ENCODE measurements at regions not wholly inside any gene's neighbourhood (a gene's known extent, or its start where the extent isn't known, plus 50 kb on each side); places are given as distances from the start of the nearest gene placed in this dataset.

DNA sequence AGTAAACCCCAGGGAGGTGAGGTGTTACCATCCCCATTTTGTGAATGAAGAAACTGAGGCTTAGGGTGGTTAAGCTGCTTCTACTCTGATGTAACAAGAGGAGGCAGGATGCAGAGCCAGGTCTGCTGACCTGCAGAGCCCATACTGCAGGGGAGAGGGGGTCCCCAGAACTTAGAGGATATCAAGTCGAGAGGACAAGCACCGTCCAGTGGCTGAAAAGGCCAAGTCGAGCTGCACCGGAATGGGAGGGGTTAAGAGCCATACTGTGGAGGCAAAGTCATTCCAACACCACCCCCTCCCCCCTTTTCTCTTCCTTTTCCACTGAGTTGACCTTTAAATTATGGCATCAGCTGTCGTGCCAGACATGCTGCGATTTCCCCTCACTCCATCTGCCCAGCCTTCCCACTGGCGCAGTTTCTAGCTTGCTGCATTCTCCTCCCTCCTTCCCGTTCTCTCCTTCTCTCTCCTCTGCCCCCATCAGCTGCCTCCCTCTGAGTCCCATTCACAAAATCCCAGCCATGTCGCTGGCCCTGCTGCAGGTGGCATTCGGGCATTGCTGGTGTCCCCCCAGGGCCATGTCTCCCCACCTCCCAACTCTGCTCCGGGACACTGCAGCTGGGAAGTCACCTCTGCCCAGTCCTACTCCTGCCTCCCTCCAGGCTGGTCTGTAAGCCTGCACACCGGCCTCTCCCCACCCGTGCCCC, 346.9 kb downstream of the DYSF start:
- no CpG with 5 or more reads among the region's 13 CpGs for WGBS (ENCODE audit: insufficient coverage, insufficient read length)
- no peak for DNase-seq (ENCODE audit: low read depth, low spot score)
- H3K36me3 ChIP-seq (ENCODE audit: control insufficient read depth, insufficient read depth, low read length), result no peaks in the 10 kb centered on the region
- H3K27me3 ChIP-seq (ENCODE audit: control insufficient read depth, insufficient read depth, low read length), result no peaks in the 10 kb centered on the region
- H3K4me1 ChIP-seq (ENCODE audit: control insufficient read depth, insufficient read depth, low read length), result no peaks in the 10 kb centered on the region
- no peak overlapping the region for H3K4me3 ChIP-seq (ENCODE audit: low read length)
- no peak overlapping the region for H3K27ac ChIP-seq (ENCODE audit: low read length)
- H3K9me3 ChIP-seq (ENCODE audit: control insufficient read depth, insufficient read depth, low read length), result no peaks in the 10 kb centered on the region

- Histone ChIP-seq H3K9me3 (ENCODE audit: control insufficient read depth, insufficient read depth, low read length) (no peaks in the 10 kb centered on the region), H3K4me1 (ENCODE audit: control insufficient read depth, insufficient read depth, low read length) (no peaks in the 10 kb centered on the region), H3K4me3 (ENCODE audit: low read length) (no peak overlapping the region), H3K27ac (ENCODE audit: low read length) (no peak overlapping the region), H3K27me3 (ENCODE audit: control insufficient read depth, insufficient read depth, low read length) (no peaks in the 10 kb centered on the region), H3K36me3 (ENCODE audit: control insufficient read depth, insufficient read depth, low read length) (no peaks in the 10 kb centered on the region)
- WGBS (ENCODE audit: insufficient coverage, insufficient read length), result no CpG with 5 or more reads among the region's 3 CpGs
- no peak for DNase-seq (ENCODE audit: low read depth, low spot score)
These were observed 345.7 kb downstream of the DYSF start for GRCh38 chr2:71799013-71799575.

DNA sequence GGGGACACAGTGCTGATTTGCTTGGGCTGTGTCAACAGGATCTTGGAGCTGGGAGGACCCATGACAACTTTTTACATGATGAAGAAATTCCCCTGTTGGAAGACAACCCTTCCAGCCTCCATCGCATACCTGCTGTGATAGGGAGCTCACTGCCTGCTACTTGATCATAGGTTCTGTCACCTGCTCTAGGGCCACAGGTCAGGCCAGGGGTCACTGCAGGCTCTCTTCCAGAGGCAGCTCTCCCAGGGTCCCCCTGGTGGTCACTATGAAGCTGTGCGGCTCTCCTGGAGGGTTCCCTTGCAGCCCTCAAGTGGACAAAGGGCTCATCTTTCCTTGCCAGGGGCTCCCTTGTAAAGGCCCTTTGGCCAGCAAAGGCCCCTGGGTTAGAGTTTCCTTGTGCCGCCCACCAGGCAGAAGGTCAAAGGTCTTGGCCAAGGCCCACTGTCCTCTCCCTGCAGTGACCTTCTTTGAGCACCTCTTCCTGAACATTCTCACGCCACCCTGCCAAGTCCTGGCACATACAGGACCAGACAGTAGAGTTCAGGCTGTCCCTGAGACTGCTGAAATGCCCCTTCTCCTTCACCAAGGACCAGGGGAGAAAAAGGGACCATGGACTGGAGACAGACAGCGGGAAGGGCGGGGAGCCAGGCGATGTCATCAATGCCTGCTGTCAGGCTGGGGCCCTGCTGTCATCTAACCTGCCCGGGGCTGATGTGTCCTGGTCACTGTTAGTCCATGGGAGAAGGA, 345.1 kb downstream of the DYSF start:
- peak; percentile 67 for DNase-seq (ENCODE audit: low read depth, low spot score)
- Histone ChIP-seq H3K27ac (ENCODE audit: low read length) (no peak overlapping the region), H3K4me1 (ENCODE audit: control insufficient read depth, insufficient read depth, low read length) (no peaks in the 10 kb centered on the region), H3K27me3 (ENCODE audit: control insufficient read depth, insufficient read depth, low read length) (no peaks in the 10 kb centered on the region), H3K4me3 (ENCODE audit: low read length) (no peak overlapping the region), H3K36me3 (ENCODE audit: control insufficient read depth, insufficient read depth, low read length) (no peaks in the 10 kb centered on the region), H3K9me3 (ENCODE audit: control insufficient read depth, insufficient read depth, low read length) (no peaks in the 10 kb centered on the region)
- no CpG with 5 or more reads among the region's 8 CpGs for WGBS (ENCODE audit: insufficient coverage, insufficient read length)

GRCh38 chr2:71797035-71797810, 343.9 kb downstream of the DYSF start:
- H3K4me3 ChIP-seq (ENCODE audit: low read length), result no peak overlapping the region
- no CpG with 5 or more reads among the region's 7 CpGs for WGBS (ENCODE audit: insufficient coverage, insufficient read length)
- H3K27me3 ChIP-seq (ENCODE audit: control insufficient read depth, insufficient read depth, low read length), result no peaks in the 10 kb centered on the region
- H3K36me3 ChIP-seq (ENCODE audit: control insufficient read depth, insufficient read depth, low read length), result no peaks in the 10 kb centered on the region
- H3K27ac ChIP-seq (ENCODE audit: low read length), result no peak overlapping the region
- H3K4me1 ChIP-seq (ENCODE audit: control insufficient read depth, insufficient read depth, low read length), result no peaks in the 10 kb centered on the region
- DNase-seq (ENCODE audit: low read depth, low spot score), result no peak
- no peaks in the 10 kb centered on the region for H3K9me3 ChIP-seq (ENCODE audit: control insufficient read depth, insufficient read depth, low read length)

- no peaks in the 10 kb centered on the region for H3K36me3 ChIP-seq (ENCODE audit: control insufficient read depth, insufficient read depth, low read length)
- H3K9me3 ChIP-seq (ENCODE audit: control insufficient read depth, insufficient read depth, low read length), result no peaks in the 10 kb centered on the region
- H3K4me1 ChIP-seq (ENCODE audit: control insufficient read depth, insufficient read depth, low read length), result no peaks in the 10 kb centered on the region
- no peak overlapping the region for H3K27ac ChIP-seq (ENCODE audit: low read length)
- no peak overlapping the region for H3K4me3 ChIP-seq (ENCODE audit: low read length)
- no CpG with 5 or more reads among the region's 9 CpGs for WGBS (ENCODE audit: insufficient coverage, insufficient read length)
- no peak for DNase-seq (ENCODE audit: low read depth, low spot score)
- no peaks in the 10 kb centered on the region for H3K27me3 ChIP-seq (ENCODE audit: control insufficient read depth, insufficient read depth, low read length)
These were observed 342.8 kb downstream of the DYSF start for GRCh38 chr2:71796174-71796593.

DNA sequence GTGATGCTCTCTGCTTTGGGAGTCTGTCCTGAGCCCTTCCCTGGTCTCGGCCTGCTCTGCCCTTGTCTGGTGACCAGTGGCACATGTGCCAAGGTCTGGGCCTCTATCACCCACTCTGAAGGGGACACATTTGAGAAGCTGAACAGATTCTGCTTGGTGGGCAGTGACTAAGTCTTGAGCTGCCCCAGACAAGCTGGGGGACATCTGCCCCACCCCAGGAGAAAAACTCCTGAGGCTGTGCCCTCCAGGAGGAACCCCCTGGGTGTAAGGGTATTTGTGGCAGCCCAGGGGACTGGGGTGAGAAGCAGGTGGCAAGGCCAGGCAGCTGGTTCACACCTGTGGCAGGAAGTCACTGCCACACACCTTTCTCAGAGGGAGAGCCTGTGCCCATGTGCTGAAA, 342.1 kb downstream of the DYSF start:
- DNase-seq (ENCODE audit: low read depth, low spot score), result no peak
- no peak overlapping the region for H3K4me3 ChIP-seq (ENCODE audit: low read length)
- H3K36me3 ChIP-seq (ENCODE audit: control insufficient read depth, insufficient read depth, low read length), result no peaks in the 10 kb centered on the region
- no peak overlapping the region for H3K27ac ChIP-seq (ENCODE audit: low read length)
- no CpG with 5 or more reads among the region's 1 CpG for WGBS (ENCODE audit: insufficient coverage, insufficient read length)
- no peaks in the 10 kb centered on the region for H3K27me3 ChIP-seq (ENCODE audit: control insufficient read depth, insufficient read depth, low read length)
- H3K9me3 ChIP-seq (ENCODE audit: control insufficient read depth, insufficient read depth, low read length), result no peaks in the 10 kb centered on the region
- H3K4me1 ChIP-seq (ENCODE audit: control insufficient read depth, insufficient read depth, low read length), result no peaks in the 10 kb centered on the region

GRCh38 chr2:71794611-71795010, 341.2 kb downstream of the DYSF start:
- H3K36me3 ChIP-seq (ENCODE audit: control insufficient read depth, insufficient read depth, low read length), result no peaks in the 10 kb centered on the region
- no peak overlapping the region for H3K27ac ChIP-seq (ENCODE audit: low read length)
- H3K4me1 ChIP-seq (ENCODE audit: control insufficient read depth, insufficient read depth, low read length), result no peaks in the 10 kb centered on the region
- DNase-seq (ENCODE audit: low read depth, low spot score), result no peak
- H3K9me3 ChIP-seq (ENCODE audit: control insufficient read depth, insufficient read depth, low read length), result no peaks in the 10 kb centered on the region
- H3K27me3 ChIP-seq (ENCODE audit: control insufficient read depth, insufficient read depth, low read length), result no peaks in the 10 kb centered on the region
- no peak overlapping the region for H3K4me3 ChIP-seq (ENCODE audit: low read length)
- WGBS (ENCODE audit: insufficient coverage, insufficient read length), result no CpG with 5 or more reads among the region's 5 CpGs

GRCh38 chr2:71793926-71794325, 340.6 kb downstream of the DYSF start:
- H3K4me3 ChIP-seq (ENCODE audit: low read length), result no peak overlapping the region
- no peaks in the 10 kb centered on the region for H3K27me3 ChIP-seq (ENCODE audit: control insufficient read depth, insufficient read depth, low read length)
- no peak for DNase-seq (ENCODE audit: low read depth, low spot score)
- WGBS (ENCODE audit: insufficient coverage, insufficient read length), result no CpG with 5 or more reads among the region's 2 CpGs
- H3K4me1 ChIP-seq (ENCODE audit: control insufficient read depth, insufficient read depth, low read length), result no peaks in the 10 kb centered on the region
- no peak overlapping the region for H3K27ac ChIP-seq (ENCODE audit: low read length)
- no peaks in the 10 kb centered on the region for H3K9me3 ChIP-seq (ENCODE audit: control insufficient read depth, insufficient read depth, low read length)
- no peaks in the 10 kb centered on the region for H3K36me3 ChIP-seq (ENCODE audit: control insufficient read depth, insufficient read depth, low read length)

- Histone ChIP-seq H3K4me3 (ENCODE audit: low read length) (no peak overlapping the region), H3K9me3 (ENCODE audit: control insufficient read depth, insufficient read depth, low read length) (no peaks in the 10 kb centered on the region), H3K27ac (ENCODE audit: low read length) (no peak overlapping the region), H3K36me3 (ENCODE audit: control insufficient read depth, insufficient read depth, low read length) (no peaks in the 10 kb centered on the region), H3K4me1 (ENCODE audit: control insufficient read depth, insufficient read depth, low read length) (no peaks in the 10 kb centered on the region), H3K27me3 (ENCODE audit: control insufficient read depth, insufficient read depth, low read length) (no peaks in the 10 kb centered on the region)
- DNase-seq (ENCODE audit: low read depth, low spot score), result no peak
- no CpG with 5 or more reads among the region's 10 CpGs for WGBS (ENCODE audit: insufficient coverage, insufficient read length)
These were observed 339.8 kb downstream of the DYSF start for GRCh38 chr2:71792926-71793761.

Measured in iPS DF 6.9 (cell line).